HG03565 (cell line): ENCODE measurements at regions not wholly inside any gene's neighbourhood (a gene's known extent, or its start where the extent isn't known, plus 50 kb on each side); places are given as distances from the start of the nearest gene placed in this dataset.

Experiments used
- ATAC-seq: cut with Tn5 transposase; IDR thresholded peaks from one replicate; pipeline ENCODE4 v1.9.1; 2021; ENCODE audit warnings: mild to moderate bottlenecking, moderate library complexity; ENCODE audit not compliant: unreplicated experiment

DNA sequence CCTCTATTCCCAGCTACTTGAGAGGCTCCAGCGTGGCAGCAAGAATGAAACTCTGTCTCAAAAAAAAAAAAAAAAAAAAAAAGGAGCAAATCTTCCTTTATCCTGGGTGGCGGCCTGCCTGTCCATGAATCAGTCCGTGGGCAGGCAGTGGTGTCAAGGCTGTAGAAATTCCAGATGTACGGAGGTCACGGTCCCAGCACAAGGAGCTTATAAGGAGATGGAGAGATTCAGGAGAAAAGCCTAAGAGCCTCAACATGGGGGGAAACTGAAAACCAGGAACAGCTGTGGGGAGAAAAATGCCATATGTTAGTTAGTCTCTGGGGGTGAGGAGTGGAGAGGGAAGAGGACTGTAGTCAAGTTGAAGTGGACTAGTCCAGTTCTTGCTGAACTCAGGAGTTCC is 130.5 kb upstream of the CRY1 start:
- ATAC-seq, result no peak

DNA sequence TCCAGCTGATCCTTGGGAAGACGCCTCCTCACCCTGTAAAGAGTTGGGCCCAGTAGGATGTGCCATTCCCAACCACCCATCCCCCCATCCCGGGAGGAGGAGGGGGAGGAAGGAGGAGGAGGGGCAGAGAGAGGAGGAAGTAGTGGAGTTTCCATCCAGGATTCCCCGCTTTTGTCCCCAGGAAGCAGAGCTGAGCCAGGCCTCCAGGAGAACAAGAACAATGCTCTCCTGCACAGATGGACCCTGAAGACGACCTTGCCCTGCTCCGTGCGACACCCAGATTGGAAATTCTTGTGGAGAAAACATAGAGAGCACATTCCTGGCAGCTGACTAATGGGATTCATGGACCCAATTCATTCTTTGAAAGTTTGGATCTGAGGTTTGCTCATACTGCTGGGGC is 132.3 kb upstream of the CRY1 start:
- no peak for ATAC-seq

DNA sequence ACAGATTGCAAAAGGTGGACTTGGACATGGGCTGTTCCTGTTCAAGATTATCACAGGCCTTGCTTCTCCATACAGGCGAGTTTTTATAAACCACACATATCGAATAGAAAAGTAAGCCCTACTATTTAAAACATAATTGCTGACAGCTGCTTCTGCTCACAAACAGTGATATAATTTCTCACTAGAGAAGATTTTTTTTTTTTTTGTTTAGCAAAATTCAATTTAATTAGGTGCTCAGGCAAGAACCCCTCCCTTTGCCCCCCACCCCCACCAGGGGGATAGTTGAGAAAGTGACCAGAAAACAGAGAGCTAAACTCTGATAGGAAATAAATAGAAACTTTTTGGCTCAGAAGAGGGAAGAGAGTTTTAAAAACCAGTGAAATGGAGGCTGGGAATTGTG is 132.8 kb upstream of the CRY1 start:
- ATAC-seq, result no peak

DNA sequence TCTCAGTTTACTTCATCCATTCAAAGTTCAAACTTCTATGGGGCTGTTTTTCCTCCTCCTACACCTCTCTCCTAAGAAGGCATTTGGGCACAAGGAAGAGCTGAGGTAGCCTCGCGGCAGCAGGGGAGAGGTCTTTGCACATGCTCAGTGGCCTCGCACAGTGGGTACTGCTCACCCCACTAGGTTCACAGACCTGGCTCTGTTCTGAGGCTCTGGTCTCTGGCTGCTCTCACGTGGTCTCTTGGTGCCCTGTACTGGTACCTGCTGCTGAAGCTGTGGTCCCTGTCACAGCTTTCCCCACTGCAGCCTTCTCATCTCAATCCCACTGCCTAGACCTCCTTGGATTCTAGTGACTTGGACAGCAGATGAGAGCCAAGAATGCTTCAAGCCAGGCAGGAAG is 134.7 kb upstream of the CRY1 start:
- no peak for ATAC-seq

GRCh38 chr12:107229827-107230226 is 136.5 kb upstream of the CRY1 start:
- no peak for ATAC-seq

- no peak for ATAC-seq
Measured at GRCh38 chr12:107231303-107231702, 138.0 kb upstream of the CRY1 start.

- ATAC-seq, result no peak
Measured at GRCh38 chr12:107233551-107233950, 140.2 kb upstream of the CRY1 start.

GRCh38 chr12:107235600-107235999 is 142.3 kb upstream of the CRY1 start:
- ATAC-seq, result no peak

GRCh38 chr12:107236824-107237511 is 143.6 kb upstream of the CRY1 start:
- no peak for ATAC-seq

DNA sequence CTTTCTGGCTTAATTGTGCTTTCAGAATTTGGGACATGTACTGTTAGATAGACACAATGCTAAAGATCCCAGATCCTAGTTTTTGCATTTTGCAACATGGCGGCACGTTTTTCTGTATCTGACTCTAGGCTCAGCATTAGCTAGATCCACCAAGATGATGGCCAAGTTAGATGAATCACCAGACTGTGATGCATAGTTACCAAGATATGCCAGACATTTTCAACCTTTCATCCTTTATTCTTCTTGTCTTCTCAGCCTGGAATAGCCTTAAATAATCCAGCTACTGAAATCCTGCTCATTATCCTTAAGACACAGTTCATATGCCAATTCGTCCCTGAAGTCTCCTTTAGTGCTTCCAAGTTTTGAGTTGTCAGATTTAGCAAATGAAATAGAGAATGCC is 144.9 kb upstream of the CRY1 start:
- ATAC-seq, result no peak

DNA sequence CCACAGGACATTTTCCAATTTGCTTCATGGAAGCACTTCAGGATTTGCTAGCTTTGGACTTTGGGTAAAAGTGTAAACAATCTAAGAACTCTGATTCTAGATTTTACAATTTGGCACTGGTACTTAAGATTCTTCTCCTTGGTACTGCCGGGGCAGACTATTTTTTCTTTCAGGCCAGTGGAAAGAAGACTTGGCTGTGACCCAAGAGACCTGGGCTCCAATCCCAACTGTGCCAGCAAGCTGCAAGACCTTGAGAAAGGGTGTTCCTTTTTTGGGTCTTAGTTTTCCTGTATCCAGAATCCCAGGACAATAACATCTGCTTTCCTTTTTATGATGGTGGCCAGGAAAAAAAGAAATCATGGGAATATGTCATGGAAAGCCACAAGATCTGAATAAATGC is 148.1 kb upstream of the CRY1 start:
- ATAC-seq, result no peak

DNA sequence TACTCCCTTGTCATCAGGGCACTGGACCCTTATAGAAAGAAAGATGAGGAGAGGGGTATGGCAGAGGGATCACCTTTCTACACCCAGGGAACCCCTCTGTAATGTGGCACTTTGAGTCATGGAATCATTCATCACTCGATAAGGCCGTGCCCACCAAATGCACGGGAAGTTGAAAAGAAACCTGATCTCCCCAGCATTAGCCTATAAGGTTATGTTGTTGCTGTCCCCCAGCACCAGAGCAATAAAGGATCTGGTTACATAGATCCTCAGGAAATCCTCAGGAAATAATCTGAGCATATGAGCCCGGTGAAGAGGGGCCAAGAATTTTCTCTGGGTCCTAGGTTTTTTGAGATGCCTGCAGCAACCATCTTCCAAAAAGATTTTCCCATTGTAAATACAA is 148.8 kb upstream of the CRY1 start:
- no peak for ATAC-seq

DNA sequence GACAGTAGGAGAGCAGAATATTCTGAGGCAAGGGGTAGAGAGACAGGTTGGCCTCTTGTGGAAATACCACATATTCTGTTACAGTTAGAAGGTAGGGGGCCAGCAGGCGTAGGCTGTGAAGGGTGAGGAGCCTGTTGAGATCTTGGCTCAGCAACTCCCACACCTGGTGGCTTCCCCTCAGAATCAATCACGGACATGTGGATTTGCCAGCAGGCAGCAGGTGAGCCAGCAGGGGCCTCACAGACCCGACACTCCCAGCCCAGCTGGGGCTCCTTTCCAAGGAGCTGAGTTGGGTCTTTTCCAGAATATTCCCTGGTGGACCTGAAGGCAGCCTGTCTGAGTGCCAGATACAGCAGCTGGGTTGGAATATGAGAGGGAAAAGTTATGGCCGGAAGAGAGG is 150.0 kb upstream of the CRY1 start:
- no peak for ATAC-seq

DNA sequence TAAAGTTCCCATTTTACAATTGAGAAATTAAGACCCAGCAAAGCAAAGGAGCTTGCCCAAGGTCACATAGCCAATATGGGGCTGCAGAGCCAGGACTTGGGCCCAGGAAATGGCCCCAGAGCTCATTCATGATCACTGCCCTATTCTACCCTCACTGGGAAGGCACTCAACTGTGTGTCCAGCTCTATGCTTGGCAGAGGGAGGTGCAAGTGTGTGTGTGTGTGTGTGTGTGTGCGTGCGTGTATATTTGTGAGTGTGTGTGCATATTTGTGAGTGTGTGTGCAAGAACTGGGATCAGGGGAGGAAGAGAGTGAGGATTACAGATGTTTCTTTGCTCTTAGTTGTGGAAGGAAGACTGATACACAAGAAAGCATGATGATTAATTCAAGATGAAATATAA is 151.2 kb upstream of the CRY1 start:
- ATAC-seq, result no peak

DNA sequence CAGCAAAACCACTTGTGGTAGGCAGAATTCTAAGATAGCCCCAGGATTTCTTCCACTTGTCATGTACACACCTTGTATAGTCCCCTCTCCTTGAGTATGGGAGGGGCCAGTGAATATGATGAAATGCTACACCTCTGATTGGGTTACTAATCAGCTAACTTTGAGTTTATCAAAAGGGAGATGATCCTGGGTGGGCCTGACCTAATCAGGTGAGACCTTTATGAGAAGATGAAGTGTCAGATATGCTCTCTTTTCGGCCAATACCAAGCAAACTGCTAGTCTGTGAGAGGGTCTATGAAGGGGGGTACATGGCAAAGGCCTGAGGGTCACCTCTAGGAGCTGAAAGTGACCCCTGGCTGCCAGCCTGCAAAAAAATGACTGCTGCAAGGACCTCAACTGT is 154.3 kb upstream of the CRY1 start:
- ATAC-seq, result no peak

GRCh38 chr12:107248187-107248586 is 154.8 kb upstream of the CRY1 start:
- no peak for ATAC-seq

GRCh38 chr12:107251288-107251687 is 157.9 kb upstream of the CRY1 start:
- ATAC-seq, result no peak

GRCh38 chr12:107253361-107253760 is 160.0 kb upstream of the CRY1 start:
- ATAC-seq, result no peak

DNA sequence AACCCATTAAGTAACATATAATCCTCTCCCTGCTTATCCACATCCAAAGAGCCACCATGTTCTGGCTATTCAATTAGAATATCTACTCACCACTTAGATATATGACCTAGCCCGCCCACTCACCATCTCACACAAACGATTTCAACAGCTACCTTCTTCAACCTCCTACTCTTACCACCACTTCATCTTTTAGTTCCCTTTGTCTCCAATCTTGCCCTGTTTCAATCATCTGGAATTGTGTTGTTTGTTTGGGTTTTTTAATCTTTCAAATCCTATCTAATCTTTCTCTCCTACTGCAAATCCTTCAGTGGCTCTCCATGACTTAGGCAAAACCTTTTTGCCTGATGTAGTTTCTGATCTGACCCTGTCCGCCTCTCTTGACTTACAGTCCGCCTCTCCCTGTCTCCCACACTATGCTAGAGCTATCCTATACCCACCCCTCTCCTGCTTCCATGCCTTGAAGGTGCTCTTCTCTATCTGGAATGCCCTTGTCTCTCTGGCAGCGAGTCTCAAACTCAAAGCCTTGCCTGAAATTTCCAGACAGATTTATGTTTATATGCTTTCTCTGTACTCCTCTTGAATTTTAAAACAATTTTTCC is 161.0 kb upstream of the CRY1 start:
- ATAC-seq, result no peak

DNA sequence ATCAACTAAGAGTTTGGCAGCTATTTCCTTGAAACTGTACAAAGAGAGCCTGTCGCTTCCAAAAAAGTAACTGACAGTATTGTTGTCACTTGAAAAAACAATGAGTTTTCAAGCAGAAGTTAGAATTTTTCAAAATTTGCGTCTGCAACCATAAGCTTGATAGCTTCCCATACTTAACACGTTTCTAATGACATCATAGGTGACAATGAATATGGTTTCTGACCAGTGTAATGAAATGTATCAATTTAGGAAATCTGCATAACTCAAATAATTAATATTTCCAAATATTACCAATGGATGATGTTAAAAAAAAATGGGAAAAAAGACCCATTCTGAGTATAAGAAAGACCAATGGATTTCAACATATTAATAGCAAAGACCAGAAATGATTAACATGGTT is 165.4 kb upstream of the CRY1 start:
- ATAC-seq, result no peak

DNA sequence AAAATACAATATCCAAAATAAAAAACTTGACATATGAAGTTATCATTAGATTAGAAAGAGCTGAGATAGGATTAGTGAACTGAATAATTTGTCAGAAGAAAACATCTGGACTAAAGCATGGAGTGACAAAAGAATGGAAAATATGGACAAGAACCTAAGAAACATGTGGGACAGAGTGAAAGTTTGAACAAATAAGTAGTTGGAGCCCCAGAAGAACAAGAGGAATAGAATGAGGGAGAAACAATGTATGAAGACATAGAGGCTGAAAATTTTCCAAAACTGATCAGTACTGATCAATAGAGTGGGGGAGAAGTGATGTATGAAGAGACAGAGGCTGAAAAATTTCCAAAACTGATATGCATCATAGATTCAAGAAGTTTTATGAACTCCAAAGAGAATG is 170.6 kb upstream of the CRY1 start:
- no peak for ATAC-seq

DNA sequence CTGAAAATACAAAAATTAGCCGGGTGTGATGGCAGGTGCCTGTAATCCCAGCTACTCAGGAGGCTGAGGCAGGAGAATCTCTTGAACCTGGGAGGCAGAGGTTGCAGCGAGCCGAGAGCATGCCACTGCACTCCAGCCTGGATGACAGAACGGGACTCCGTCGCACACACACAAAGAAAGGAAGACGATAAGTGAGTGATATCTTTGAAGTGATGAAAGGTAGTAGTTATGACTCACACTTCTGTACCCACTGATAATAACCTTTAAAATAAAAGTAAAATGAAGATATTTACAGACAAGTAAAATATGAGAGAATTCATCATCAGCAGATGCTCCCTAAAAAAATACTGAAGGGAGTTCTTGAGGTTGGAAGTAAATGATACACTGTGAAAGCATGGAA is 171.3 kb upstream of the CRY1 start:
- no peak for ATAC-seq

DNA sequence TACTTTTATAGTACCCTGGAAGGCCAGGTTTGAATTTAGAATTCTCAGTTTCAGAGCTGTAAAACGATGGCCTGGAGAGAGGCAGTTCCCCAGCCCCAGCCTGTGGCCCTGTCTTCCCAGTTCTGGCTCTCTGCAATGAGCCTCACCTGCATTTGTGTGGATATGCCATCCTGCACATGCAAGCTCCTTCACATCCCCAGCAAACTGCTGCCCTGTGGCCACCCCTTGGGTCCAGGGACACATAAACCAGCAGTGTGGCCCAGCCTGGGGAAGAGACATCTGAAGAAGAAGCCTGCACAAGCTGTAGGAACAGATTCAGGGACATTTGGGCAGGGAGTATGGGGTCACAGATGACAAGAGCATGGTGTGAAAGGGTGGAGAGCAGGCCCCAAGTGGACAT is 174.3 kb upstream of the CRY1 start:
- no peak for ATAC-seq
